B cell (primary cell): ENCODE measurements at regions not wholly inside any gene's neighbourhood (a gene's known extent, or its start where the extent isn't known, plus 50 kb on each side); places are given as distances from the start of the nearest gene placed in this dataset.

Source experiments
- CTCF ChIP-seq: fragments of 200-600 bp; IDR thresholded peaks from one replicate; pipeline ENCODE4 v1.8.0; 2022; ENCODE audit warnings: antibody characterized with exemption, mild to moderate bottlenecking
- EZH2 ChIP-seq: IDR thresholded peaks from 2 replicates; pipeline ENCODE4 v1.6.1; 2012; ENCODE audit warnings: borderline replicate concordance, low read depth, mild to moderate bottlenecking, moderate library complexity, low read length; ENCODE audit not compliant: insufficient read depth, poor library complexity, severe bottlenecking

GRCh38 chr7:68512466-68512865 is 1085.8 kb upstream of the AUTS2 start:
- no peak for TF ChIP-seq CTCF
- no peak for TF ChIP-seq EZH2
